Muscle of arm (tissue), 1 donor: ENCODE measurements at regions not wholly inside any gene's neighbourhood (a gene's known extent, or its start where the extent isn't known, plus 50 kb on each side); places are given as distances from the start of the nearest gene placed in this dataset.
"Not testable (repeated sequence)": the region's sequence is repeated elsewhere in the genome, so short reads cannot be mapped to it uniquely, and the experiment has no call there.

Experiments used
- DNase-seq: peaks from one replicate; pipeline ENCODE4 v3.0.0-alpha.2; 2013

DNA sequence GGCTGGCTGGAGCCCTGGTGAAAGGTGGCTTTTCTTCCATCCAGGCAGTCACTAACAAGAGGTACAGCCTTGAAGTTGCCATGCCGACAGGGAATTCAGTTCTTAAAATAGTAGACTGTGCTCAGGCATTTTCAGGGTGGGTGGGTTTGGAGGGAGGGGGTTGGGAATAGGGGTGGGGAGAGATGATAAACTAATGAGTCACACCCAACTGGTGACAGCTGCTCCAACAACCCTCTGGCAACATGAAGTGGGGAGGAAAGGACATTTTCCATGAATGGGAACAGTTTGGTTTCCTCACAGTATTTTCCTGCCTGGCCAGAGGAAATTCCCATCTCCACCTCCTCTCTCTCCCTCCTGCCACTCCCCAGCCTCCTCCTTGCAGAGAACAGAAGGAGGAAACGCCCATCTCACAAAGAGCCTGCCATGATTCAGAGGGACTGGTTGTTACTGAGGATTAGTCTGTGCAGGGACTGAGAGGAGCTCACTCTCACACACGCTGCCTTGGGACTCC lies 113.0 kb upstream of the SLC1A4 start:
- DNase-seq: no peak

DNA sequence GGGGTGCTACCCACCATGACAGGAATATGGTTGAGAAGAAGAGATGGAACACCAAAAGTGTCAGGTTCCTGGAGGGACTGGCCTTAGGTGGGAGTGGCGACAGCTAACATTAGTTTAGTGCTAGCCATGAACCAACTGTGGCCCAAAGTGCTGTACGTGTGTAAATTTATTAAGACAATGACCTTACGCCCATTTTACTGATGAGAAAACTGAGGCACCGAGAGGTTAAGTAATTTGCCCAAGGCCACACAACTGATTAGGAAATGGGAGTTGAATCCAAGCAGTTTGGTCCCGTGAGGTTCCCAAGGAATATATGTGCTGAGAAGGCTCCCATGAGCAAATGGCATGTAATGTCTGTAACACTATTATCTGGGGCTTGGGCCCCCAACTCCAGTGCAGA lies 109.5 kb upstream of the SLC1A4 start:
- no peak for DNase-seq

DNA sequence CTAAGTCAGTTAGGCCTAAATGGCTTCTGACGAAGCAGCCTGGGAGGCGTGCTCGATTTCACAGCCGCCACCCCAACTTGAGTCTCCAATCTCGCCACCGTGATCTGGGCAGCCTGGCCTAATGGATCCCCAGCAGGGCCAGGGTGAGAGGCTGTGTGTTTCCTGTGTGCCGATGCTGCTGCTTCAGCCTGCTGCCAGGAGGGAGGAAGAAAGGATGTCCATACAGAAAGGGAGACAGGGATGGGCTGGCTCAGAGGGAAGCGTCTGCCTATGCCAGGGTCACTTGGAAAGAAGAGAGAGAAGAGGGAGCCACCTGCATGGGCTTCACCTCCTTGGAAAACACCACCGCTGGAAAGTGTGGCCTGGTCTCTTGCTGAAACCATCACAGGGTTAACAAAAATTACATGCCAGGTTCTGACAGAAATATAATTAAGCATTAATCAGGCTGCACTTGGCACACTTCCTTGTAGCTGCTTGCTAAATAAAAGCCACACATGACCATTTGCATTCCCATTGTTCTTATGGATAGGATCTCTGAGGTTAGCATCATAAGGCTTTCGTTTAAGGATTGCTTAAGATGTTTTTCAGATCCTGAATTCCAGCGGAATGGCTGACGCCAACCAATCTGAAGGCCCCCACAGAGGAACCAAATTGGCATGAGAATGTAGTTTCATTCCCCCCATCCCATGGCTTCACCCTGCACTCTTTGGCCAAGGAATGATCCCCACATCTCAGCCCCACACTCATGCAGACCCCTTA lies 108.8 kb upstream of the SLC1A4 start:
- no peak for DNase-seq

DNA sequence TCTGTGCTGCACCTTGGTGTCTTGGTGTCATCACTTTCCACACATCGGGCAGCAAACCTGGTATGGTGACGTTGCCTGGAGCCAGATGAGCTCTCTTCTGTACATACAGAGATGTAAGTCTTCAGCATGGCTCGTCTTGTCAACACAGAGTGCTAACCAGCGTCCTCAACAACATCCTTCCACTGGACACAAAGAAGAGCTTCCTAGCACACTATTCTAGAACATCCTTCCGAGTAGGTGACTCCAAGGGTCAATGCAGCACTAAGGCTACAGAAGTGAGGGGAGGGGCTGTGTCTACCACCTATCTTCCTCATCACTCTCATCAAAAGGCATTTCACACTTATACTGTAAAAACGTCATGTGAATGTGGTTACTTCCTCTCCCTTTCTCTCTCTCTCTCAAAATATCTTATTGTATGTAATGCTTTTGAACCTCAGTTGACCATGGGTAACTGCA lies 108.1 kb upstream of the SLC1A4 start:
- no peak for DNase-seq

DNA sequence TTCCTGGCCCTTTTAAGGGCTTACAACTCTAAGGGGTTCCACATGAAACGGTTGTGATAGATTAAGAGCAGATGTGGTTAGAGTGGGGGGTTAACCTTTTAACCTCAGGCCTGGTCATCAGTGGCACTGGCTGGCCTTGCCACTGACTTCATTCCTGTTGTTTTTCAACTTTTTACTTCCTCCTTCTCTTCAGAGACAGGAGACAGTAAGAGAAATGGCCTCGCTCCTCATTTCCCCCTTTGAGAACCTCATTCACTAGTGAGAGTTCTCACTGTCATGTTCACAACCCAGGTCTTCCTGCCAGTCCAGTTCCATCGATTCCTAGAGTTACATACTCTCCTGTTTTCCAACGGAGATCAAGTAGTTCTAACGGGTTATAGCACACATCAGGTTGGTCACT lies 101.6 kb upstream of the SLC1A4 start:
- DNase-seq: no peak

DNA sequence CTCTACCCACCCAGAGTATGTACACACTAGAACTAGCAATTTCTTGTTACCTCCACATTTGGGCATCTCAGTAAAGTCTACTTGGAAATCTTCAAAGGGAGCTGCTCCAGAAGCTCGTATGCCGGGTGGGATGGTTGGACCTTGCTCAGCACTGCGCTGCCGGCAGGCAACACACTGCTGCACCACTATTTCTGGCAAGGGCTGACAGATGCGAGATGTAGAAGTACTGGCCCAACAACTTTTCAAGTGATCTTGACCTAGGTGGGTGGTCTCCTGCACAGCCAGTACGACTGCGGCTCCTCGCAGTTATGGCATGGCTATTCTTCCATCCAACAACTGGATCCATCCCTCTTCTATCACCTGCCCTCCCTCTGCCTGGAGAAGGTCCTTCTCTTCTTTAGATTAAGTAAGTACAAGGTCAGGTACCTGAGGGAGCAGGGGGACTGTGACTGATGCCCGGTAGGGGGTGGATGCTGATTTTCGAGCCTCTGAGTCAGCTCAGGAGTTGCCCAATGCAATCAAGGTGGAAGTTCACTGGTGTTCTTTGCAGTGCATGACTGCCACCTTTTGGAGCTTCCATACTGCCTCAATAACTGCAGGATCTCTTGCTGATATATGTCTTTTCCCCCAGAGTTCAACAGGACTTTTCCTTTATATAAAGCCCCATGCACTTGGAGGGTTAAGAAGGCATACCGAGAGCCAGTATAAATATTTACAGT lies 100.4 kb upstream of the SLC1A4 start:
- no peak for DNase-seq

DNA sequence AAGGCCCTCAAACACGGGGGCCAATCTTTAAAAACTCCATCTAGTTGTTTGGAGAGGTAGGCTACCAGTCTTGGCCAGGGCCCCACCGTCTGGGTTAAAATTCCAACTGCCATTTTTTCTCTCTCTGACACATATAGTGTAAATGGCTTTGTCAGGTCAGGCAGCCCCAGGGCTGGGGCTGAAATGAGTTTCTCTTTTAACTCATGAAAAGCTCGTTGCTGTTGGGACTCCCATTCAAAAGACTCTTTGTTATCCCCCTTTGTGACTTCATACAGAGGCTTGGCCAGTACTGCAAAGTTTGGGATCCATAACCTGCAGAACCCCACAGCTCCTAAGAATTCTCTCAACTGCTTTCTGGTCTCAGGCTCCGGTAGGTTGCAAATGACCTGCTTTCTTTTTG lies 99.4 kb upstream of the SLC1A4 start:
- DNase-seq: no peak

DNA sequence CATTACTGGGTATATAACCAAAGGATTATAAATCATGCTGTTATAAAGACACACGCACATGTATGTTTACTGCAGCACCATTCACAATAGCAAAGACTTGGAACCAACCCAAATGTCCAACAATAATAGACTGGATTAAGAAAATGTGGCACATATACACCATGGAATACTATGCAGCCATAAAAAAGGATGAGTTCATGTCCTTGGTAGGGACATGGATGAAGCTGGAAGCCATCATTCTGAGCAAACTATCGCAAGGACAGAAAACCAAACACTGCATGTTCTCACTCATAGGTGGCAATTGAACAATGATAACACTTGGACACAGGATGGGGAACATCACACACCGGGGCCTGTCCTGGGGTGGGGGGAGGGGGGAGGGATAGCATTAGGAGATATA lies 92.6 kb upstream of the SLC1A4 start:
- not testable (repeated sequence) for DNase-seq

DNA sequence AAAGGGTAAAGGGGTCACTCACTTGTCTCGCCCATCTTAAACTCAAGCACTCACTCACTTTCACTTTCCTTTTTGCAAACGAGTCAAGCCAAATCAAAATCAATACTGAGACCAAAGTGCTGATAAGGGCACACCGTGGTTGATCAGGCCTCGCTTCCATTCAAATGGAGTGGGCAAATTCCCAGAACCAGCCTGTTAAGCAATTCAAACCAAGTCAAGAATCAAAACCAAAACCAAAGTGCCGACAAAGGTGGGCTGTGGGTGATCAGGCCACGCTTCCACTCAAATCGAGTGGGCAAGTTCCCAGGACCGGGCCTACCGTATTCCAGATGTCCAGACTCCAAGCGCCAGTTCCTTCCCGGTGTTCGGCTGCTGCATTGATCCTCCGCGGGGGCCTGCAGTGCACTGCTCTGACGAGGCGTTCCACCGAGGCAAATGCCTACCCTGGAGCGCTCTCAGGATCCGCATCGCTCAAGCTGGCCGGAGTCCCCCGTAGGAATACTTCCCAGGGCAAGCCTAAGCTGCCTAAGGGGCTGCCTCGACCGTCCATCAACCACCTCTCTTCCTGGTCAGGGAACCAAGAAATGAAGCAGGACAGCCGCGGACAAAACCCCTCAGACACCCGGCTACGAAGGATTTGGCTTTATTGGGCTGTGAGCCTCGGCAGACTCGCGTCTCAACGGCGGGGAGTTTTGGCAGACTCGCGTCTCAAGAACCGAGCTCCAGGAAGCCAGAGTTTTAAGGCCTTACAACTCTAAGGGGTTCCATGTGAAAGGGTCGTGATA lies 89.9 kb upstream of the SLC1A4 start:
- DNase-seq: no peak

DNA sequence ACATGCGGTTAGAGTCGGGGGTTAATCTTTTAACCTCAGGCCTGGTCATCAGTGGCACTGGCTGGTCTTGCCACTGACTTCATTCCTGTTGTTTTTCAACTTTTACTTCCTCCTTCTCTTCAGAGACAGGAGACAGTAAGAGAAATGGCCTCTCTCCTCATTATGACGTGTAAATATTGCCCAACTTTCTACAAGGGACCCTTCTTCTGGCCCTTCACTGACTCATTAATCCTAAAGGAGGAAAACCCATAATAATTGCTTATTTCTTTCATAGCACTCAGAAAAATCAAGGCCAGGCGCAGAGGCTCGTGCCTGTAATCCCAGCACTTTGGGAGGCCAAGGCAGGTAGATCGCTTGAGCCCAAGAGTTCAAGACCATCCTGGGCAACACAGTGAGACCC lies 89.3 kb upstream of the SLC1A4 start:
- not testable (repeated sequence) for DNase-seq

DNA sequence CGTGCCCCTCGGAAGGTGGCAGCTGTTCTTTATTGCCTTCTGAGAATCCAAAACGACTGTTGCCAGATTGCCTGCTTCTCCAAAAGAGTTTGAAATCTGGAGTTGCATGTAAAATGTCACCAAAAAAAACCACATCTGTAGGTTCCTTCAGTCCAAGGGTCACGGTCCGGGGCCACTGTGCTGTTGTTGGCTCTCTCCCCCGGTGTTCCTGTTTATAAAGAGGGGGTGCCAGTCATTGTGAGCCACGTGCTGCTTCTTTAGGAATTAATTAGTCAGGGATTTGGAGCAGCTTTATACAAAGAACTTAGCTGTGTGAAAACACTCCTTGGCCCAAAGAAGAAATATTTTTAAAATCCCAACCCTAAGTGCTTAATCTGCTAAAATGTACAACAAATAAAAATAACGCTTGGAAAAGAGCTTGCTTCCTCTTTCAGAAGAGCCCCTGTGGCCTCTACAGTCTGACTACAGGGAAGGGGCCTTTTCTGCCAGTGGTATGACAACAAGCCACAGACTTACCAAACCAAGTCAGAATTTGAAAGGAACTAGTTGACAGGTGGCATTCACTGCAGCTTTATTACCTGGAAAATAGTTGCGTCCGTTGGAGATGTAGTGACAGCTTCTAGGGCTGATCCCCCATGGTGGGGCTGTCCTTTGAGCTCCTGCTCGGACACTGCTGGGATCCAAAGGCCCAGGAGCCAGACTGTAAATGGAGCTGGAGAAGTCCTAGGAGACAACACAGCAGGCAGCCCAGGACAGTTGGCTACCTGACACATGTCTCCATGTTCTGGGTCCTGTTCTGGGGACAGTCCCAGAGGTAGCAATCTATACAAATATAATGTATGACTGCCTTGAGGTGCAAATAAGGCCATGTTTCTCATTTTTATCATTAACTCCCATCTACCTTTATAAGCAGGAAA lies 84.5 kb upstream of the SLC1A4 start:
- DNase-seq: no peak

DNA sequence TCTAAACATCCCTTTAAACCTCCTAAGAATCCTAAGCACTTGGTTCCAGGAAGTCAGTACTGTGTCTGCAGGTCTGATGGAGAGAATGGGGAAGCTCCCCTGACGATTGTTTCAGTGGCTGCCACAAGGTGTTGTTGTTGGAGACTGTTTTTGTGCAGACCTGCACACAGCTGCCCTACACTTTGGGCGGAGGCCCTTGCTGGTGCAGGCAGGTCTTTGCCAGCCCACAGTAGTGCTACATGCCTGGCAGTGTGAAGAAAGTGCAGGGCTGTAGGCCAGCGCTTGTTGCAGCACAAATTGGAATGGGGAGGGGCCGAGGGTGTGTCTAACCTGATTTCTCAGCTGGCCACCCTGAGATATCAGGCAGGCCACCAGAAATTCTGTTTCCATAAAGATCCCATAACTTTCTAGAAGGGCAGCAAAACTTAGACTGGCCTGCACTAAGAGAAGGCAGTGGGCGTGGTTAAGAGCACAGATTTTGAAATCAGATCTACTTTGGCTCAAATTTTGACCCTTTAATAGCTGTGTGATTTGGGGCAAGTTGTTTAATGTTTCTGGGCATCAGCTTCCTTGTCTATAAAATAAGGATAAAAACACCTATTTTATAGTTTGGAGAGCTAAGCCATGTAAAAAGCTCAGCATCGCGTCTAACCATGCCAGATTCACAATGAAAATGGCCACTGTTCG lies 83.7 kb upstream of the SLC1A4 start:
- no peak for DNase-seq

DNA sequence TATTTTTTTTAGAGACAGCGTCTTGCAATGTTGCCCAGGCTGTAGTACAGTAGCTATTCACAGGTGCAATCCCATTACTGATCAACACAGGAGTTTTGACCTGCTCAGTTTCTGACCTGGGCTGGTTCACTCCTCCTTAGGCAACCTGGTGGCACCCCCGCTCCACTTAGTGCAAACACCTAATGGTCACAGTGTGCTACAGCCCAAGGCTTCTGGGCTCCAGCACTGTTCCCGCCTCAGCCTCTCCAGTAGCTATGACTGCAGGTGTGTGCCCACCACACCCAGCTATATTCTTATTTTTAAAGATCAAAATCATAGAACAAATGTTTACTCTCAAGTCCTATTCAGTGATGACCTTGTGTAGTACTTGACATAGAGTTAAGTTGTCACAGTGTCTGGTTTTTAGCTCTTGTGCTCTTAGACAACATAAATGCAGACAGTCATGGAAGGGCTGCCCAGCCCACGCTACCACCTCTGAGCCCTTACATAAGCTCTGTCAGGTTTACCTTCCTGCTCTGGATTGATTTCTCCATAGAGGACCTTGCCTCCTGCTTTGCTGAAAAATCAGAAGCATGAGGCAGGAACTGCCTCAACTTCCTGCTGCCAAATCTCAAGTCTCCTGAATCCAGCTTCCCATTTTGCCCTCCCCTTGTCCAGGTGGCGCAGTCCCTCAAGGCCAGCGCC lies 82.2 kb upstream of the SLC1A4 start:
- no peak for DNase-seq

DNA sequence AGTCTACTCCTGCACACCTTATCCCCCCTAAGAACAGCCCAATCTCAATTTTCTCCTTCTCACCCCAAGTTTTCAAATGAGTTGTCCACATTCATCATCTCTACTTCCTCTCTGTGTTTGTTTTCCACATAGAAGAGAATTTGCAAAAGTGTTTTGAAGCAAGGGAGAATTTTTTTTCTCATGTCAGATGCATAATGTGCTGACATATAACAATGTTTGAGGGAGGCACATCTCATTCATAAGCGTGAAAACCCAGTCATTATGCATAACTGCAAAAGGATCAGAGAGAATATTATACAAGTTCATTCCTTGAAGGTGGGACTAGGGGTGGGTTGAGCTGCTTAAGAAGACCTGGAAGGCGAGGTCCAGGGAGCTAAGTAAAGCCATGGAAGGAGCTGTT lies 80.8 kb upstream of the SLC1A4 start:
- DNase-seq: no peak

DNA sequence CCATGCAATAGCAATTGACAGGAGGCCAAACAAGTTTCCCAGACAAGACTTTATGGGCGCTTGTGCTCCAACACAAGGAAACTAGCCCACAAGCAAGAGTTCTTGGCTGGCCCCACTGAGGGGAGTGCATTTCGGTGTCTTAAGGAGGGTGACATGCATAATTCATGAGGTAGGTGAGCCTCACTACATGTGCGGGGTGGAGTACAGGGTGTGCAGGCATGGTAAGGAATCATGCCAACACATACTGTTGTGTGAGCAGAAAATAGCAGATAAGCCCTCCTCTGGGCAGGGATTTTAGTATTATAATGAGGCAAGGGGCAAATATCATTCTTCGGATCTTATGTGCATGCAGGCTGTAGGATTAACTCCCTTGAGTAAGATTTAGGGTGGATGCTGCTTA lies 78.7 kb upstream of the SLC1A4 start:
- no peak for DNase-seq

DNA sequence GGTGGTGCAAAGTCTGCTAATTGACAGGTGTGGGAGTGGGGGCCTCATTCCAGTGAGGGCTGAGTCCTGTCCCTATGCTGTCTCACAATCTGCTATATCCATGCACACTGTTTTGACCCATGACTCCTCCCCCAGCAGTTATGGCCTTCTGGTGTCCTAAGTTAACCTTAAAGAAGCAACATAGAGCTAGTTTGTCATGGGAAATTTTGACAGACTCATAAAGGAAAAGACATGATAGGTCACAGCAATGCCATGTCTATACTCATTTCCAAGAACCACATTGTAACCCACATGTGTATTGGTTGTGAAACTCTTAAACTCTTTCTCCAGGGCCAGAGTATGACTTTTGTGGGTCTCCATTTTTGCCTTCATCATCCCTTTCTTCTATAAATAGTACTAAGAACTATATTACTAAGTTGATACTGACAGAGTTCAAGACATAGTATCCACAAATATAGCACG lies 78.2 kb upstream of the SLC1A4 start:
- DNase-seq: no peak

DNA sequence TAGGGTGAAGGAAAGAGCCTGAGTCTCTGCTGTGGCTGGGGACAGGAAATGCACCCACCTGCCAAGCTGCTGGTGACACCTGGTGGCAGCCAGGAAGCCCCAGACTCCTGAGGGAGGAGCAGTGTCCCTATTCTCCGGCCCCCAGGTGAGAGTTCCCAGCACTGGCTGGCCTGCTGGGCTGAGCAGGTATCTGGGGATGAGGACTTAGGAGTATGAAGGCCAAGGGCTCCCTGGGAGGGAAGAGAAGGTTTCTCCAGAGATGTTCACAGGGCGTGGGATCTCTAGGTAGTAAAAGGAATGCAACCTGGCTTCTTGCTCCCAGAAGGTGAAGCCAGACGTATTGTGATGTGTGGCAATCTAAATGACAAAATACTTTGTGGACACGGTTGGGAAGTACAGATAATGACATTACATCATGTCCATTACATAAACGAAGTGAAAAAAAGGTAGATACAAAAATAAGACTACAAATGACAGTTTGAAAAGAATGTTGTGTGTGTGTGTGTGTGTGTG lies 75.8 kb upstream of the SLC1A4 start:
- no peak for DNase-seq

DNA sequence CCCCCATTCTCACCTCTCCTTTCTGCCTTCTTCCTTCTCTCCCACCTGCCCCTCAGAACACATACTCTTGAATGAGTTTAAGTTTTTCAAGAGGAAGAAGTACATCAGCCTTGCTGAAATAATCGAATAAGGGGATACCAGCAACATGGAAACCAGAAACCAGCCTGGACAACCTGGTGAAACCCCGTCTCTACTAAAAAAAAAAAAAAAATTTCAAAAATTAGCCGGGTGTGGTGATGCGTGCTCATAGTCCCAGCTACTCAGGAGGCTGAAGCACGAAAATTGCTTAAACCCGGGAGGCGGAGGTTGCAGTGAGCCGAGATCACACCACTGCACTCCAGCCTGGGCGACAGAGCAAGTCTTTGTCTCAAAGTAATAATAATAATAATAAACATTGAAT lies 75.0 kb upstream of the SLC1A4 start:
- DNase-seq: no peak

DNA sequence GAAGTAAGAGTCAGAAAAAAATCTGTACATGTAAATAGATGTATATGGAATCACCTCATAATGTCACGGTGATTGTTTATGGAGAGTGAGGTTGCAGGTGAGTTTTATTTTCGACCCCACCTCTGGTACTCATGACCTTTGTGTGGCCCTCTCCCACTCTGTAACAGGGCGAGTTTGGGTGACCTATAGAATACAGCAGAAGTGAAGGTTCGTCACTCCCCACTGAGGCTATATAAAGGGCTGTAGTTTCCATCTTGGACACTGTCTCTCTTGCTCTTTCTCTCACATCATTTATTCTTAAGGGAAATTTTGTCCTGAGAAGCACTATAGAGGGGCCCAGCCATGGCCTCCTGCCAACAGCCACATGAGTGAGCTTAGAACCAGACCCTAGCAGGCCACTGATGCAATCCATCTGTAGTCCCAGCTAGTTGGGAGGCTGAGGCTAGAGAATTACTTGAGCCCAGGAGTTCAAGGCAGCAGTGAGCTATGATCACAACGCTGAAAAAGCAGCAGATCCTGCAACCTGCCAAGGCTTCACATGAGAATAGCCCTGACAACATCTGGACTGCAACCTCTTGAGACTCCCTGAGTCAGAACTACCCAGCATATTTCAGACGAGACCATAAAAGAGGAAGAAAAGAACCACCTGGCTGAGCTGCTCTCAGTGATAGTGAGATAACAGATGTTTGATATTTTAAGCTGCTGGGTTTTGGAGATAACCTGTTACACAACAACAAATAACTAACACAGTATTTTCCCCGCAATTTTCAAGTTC lies 74.3 kb upstream of the SLC1A4 start:
- no peak for DNase-seq
